HCT116 (cell line): ENCODE measurements at regions not wholly inside any gene's neighbourhood (a gene's known extent, or its start where the extent isn't known, plus 50 kb on each side); places are given as distances from the start of the nearest gene placed in this dataset.

Experiments
- CTCF ChIP-seq, 3 experiments: fragments of 200-600 bp in 1 of 3; sonication (generic) in 1 of 3; IDR thresholded peaks in 2 of 3; conservative IDR thresholded peaks in 1 of 3; 2 replicates each; pipeline ENCODE4 v1.5.1; 2012 to 2017; ENCODE audit warnings: low read depth in 2 of 3, low read length in 2 of 3, antibody characterized with exemption in 1 of 3, borderline replicate concordance in 1 of 3, control low read depth in 1 of 3, mild to moderate bottlenecking in 1 of 3, mixed read lengths in 1 of 3, mixed run types in 1 of 3, moderate library complexity in 1 of 3; ENCODE audit not compliant: insufficient read depth in 1 of 3
- EZH2 ChIP-seq: fragments of 200-600 bp; sonication (generic); IDR thresholded peaks from 2 replicates; pipeline ENCODE4 v1.6.1; 2017; ENCODE audit warnings: antibody characterized with exemption, mixed run types
- POLR2A ChIP-seq: IDR thresholded peaks from 2 replicates; pipeline ENCODE4 v1.7.0; 2011; ENCODE audit warnings: borderline replicate concordance; ENCODE audit not compliant: insufficient read depth, insufficient read length; ENCODE audit errors: extremely low read depth
- POLR2AphosphoS5 ChIP-seq: IDR thresholded peaks from 2 replicates; pipeline ENCODE4 v1.6.1; 2011; ENCODE audit warnings: mild to moderate bottlenecking, low read depth, low read length, moderate library complexity
- RAD21 ChIP-seq: IDR thresholded peaks from 2 replicates; pipeline ENCODE4 v1.6.1; 2012; ENCODE audit warnings: low read depth, mild to moderate bottlenecking
- ZNF274 ChIP-seq: fragments of 200-500 bp; sonication (Bioruptor generic); IDR thresholded peaks from 2 replicates; pipeline ENCODE4 v1.6.1; 2014; ENCODE audit warnings: mild to moderate bottlenecking, low read depth, low read length, inconsistent platforms

GRCh38 chr13:76634431-76635191 lies 251.6 kb downstream of the KCTD12 start:
- TF ChIP-seq CTCF (IDR thresholded peaks at IDR 0.05 in 2 of 3, conservative IDR thresholded peaks at IDR 0.05 in 1 of 3; ENCODE audit: borderline replicate concordance in 1 of 3, insufficient read depth in 1 of 3, low read depth in 2 of 3, low read length in 2 of 3), result no peak
- TF ChIP-seq POLR2AphosphoS5, result no peak
- TF ChIP-seq ZNF274, result no peak
- TF ChIP-seq EZH2, result no peak
- TF ChIP-seq POLR2A, result no peak
- TF ChIP-seq RAD21, result no peak
